Bone marrow (tissue), 2 donors: ENCODE measurements at regions not wholly inside any gene's neighbourhood (a gene's known extent, or its start where the extent isn't known, plus 50 kb on each side); places are given as distances from the start of the nearest gene placed in this dataset.

Source experiments
- DNase-seq, 2 donors: peaks; one replicate each; lab custom pipeline; 2025; lab: John Stamatoyannopoulos, UW

DNA sequence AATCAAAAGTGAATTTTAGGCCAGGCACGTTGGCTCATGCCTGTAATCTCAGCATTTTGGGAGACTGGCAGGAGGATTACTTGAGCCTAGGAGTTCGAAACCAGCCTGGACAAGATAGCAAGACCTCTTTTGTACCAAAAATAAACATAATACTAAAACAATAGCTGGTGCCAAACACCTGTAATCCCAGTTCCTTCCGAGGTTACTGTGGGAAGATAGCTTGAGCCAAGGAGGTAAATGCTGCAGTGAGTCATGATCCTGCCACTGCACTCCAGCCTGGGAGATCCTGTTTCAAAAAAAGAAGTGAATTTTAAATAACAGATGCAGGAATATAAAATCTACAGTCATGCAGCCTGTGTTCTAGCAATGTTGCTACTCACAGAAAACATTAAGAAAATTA lies 488.3 kb downstream of the PPARGC1A start:
- no peak for DNase-seq

DNA sequence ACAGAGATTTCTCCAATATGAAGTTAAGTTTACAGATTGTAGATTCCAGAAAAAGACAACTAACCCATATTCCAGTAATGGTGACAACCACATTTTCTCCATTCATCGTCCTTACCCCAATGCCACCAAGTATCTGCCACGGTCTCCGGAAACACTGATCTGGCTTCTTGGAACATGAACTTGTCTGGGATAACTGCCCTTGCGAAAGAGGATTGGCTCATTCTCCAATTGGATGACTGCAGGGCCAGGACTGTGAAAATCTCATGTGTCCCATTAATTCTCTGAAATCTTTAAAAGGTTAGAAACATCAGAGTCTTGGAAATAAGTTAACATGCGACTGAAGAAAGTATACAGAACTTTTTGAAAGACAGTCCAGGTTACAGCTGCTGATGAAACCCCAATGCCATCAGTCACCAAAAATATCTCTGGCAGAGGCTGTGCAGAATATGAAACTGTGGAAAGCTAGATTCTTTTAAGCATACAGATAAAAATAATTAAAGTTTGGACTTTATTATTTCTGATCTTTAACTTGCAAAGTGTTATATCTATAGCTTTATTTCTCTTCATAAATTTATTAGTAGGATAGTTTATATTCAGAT lies 496.9 kb downstream of the PPARGC1A start:
- no peak for DNase-seq

DNA sequence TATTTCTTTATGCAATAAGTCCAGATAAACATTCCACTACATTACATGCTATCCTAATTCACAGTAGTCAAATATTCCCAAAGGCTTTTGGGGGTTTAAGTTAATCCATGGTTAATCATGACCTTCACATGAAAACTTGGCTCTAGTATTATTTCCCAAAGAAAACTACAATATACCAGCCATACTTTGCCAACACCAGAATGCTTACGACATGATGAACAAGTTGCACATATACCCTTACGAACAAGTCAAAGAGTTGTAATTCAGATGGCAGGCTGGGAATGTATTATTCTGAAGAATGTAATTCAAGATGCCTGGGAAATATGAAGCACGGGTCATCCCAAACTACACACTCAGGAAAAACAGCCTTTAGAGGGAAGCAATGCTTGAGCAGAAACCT lies 499.6 kb downstream of the PPARGC1A start:
- DNase-seq, result no peak

DNA sequence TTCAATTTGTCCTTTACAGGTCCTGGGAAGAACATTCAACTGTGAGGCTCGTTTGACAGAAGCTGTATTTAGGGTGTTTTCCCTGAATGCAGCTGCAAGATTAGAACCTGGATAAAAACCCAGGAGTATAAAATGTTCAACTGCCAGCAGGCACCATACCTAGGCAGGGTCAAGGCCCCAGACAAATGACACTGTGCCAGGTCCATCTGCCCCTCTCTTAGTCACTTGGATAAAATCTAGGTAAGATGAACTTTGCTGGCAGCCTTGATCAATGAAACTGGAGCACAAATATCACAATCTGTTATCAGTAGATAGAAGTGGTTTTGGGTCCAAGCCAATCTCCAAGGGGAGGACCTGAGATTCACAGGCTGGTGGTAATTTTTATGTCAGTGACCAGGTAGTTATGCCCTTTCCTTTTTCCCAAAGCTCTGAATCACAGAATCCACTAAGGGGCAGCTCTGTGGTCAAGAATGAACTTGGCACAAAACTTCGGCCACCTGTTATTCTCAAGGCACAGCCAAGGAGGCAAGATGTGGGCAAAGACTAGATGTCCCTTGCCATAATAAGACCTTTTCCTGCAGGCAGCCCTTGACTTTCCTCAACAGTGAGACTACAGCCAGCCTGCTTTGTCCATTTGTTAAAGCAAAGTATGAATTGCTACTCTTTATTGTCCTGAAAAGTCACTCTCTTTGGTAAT lies 501.0 kb downstream of the PPARGC1A start:
- no peak for DNase-seq

DNA sequence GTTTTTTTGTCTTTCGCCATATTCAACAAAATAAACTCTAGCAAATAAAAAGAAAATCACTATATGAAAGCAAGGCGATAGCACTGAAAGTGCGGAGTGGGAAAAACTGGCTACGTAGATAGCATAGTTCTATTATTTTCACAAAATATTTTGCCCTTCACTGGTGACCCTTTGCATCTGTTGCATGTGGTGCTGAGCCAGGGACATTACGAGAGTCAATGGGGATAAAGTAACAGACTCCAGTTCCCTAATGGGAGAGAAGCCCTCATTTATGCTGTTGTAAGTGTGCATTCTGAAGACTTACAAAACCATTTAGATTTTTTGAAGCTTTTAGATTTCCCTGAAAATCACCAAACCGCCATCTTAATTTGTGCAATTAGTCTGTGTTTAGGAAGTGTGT lies 501.6 kb downstream of the PPARGC1A start:
- DNase-seq, result no peak

DNA sequence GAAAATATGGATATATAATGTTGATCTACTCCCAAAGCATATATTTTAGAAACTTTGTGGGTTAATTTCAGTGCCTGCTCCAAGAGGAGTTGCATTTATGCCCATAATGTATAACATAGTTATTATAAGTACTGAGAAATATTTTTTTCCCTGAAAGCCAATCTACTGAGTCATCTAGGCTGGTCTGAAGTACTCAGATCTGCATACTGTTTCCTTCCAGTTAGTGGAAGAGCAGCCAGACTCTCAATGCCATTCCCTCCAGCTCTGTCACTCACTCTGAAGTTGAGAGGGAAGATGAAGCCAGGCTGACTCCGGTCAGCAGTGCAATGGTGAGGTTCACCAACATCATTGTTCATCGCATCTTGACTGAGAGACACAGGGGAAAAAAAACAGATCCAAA lies 505.1 kb downstream of the PPARGC1A start:
- no peak for DNase-seq

DNA sequence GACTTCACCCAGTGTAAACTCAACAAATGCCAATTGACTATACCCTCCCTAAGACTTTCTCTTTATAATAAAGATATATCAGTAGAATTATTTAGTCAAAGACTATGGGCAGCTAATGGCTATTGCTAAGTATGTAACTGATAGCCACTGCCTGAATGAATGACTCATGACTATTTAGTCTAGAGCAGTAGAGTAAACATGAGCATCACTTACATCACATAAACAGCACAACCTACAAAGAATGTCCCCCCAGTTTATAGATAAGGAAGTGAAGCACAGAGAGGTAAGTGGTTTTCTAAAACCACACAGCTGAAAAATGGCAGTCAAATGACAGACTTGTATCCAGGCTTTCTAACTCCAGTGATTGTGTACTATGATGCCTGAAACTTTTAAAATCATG lies 507.0 kb downstream of the PPARGC1A start:
- DNase-seq, result no peak

DNA sequence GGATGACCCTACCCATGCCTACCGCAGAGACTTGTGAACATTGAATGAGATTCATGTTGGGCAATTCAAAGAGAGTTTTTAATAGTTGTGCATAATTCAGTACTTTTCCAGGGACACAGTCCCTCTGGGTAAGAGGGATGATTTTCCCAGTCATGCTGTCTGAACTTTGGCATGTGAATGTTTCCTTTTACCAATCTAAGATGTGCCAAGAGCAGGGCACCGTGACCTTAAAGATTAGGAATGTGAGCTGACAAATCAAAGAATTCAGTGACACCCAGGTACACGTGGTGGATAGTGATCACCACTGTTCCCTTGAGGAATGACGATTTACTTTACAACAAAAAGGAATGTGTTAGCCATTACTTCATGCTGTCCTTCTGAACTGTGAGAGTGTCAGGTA lies 515.6 kb downstream of the PPARGC1A start:
- no peak for DNase-seq

DNA sequence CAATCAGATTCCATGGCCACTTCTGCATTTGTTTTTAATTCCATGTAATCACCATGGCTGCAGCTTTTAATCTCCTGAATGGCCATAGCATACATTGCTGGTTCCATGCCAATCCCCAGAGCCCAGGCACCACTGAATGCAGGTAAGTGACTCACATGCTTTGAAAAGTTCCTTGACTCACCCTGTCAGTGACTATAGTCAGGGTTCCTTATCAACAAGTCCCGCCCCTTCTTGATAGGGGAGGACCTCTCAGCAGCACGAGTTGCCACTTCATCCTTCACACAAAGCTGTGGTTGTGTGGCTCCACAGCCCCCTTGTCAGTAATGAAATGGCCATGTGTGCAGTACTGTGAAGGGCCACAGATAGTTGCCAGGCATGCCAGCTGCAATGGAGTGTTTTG lies 516.6 kb downstream of the PPARGC1A start:
- no peak for DNase-seq

DNA sequence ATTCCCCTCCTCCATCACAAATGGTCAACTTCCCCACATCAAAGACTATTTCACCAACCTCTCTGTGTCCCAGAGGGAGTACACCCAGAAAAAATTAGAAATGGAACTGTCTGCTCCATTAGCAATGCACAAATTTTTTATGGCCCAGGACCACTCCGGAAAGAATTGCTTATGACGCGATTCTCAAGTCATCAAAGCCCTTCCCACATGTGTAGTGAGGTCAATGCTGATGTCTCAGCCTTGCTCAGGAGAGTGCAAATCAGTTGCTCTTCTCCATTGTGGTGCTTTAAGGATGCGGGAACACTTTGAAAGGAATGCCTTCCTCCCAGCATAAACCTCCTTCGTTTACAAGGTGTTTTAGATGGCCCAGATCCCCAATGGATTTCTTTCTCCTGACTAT lies 518.3 kb downstream of the PPARGC1A start:
- no peak for DNase-seq

DNA sequence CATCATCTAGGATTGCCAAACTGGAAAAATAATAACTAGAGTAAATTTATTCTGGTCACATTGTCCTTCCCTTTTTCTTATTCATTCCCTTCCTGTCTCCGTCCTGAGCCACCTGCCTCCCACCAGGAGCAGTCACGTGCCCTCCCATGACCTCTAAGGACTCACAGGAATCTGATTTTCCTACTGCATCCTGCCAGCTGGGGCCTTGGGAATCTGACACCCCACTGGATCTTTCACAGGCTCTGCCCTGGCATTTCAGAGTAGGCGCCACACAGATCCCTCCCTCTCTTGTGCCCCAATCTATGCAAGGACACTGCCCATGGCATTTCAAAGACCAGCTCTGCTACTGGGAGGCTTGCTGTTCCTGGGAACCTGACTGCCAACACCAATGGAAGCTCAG lies 520.5 kb downstream of the PPARGC1A start:
- no peak for DNase-seq

DNA sequence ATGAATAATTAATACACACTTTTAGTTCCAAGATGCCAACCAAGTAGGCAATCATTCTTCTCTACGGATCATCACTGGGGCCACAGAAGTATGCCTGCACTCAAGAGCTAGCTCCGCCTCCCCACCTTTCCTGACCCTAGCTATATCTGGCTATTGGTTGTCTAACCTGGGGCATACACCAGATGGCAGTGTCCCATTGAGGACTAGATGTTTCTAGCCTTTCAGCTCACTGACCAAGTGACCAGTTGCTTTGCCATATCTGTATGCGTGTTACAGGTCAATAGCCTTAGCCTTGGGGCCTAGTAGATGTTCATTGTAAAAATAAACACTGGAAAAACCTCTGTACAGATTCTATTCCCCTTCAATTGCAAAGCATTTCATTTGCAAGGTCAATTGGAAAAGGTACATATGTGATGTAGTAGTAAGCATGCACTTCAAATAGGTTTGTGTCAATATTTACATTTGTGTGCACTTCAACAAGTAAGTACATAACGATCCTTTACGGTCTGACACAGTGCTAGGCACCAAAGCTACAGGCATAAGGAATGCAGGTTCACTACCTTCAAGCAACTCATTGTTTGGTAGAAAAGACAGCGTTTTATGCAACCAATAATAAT lies 521.7 kb downstream of the PPARGC1A start:
- no peak for DNase-seq

DNA sequence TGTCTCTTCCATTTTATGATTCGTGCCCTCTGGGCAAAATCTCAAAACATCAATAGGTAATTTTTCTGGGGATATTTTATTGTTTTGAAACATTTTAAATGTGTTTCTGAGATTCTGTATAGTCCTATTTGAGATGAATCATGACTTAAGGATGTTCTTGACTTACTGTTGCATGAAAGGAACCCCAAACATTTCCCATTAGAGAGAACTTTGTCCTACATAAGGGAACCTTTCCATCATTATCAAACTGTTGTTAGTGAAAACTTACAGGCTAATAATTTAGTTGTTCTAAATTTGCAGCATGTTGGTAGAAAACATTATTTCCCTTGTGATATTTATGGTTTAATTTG lies 523.3 kb downstream of the PPARGC1A start:
- DNase-seq, result no peak

DNA sequence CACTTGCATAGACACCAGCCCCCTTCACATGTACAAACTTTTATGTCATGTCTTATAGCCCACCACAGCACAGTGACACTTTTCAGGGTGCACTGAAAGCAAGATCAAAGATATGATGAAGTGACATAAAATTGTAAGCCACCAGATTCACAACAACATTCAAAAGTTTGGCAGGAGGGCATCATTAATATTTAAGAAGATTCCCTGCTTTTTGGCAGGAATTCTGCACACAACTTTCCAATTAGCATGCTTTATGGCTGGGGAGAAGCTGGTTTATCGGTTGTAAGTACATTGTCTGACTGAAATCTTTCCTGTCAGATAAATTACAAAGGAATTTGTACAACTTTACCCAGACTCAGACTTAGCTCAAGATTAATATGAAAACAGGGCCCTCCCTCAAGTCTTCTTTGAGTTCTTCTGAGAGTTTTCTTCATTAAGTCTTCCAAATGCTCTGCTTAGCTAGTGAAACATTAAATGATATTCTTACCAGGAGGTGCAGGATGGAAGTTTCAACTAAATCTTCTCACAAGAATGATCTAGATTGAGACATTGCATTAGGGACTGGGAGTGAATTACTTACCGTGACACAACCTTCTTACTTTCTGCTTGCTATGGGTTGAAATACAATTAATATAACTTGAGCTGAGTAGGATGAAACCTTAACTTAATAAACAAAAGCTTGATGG lies 523.8 kb downstream of the PPARGC1A start:
- no peak for DNase-seq

DNA sequence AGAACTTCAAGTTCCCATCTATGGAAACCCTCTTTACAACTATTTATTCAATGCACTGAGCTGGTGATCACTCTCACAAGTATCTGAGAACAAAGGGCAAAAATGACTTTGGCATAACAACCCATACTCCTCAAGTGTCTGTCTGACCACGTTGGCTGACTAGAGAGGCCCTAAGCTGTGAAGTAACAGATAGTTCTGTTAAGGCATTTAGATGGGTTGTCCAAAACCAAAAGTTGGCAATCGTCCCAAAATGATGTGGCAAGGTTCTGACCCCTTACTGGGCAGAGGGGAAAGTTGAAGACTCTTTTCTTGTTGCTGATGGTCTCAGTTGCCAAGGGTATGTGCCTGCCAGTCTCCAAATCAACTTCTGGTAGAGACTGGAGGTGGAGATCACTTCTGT lies 524.8 kb downstream of the PPARGC1A start:
- DNase-seq, result no peak

DNA sequence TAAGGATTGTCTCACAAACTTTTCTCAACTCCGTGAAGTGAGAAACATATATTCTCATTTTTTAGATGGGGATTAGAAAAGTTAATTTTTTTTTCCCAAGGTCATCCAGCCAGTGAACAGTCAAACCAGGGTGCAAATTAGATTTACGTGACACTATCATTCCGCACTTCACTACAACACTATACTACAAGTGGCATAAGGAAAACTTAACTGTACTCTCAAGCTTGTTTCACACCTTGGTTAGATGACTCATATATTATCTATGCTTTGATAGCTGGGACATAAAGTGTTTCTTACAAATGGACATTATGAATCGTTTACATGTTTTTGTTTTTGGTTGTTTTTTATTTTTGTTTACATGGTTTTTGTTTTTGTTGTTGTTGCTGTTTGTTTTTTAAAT lies 525.7 kb downstream of the PPARGC1A start:
- DNase-seq, result no peak

DNA sequence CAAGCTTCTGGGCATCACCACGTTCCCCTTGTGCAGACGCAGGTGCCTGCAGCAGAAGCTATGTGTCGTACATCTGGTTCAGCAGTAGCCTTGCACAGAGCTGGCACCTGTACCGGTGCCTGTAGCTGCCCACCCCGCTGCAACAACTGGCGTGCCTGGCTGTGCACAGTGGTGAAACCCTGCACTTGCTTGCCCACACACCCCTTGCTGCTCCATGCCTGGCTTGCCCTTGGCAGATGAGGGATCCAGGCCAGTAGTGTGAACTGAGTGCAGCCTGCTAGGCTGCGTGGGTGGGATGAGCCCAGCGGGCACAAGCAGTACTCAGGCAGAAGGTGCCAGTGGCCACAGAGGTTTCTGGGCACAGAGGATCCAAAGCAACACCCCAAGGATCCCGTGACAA lies 528.4 kb downstream of the PPARGC1A start:
- DNase-seq, result no peak

DNA sequence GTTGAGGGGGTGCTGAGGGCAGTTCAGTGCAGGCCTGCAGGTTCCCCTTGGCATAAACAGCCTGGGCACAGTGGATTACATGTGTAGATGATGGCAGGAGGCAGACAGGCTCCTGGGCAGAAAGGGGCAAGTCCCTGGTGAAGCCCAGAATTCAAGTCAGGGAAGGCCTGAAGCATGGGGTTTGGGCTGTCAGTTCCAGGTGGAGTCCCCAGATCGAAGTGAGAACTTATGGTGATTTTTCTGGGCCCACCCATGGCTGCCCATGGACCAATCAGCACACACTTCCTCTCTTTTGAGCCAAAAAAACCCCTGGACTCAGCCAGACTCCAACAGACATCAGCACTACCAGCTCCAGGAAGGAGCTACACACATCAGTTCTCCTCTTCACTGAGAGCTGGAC lies 529.1 kb downstream of the PPARGC1A start:
- DNase-seq, result no peak

DNA sequence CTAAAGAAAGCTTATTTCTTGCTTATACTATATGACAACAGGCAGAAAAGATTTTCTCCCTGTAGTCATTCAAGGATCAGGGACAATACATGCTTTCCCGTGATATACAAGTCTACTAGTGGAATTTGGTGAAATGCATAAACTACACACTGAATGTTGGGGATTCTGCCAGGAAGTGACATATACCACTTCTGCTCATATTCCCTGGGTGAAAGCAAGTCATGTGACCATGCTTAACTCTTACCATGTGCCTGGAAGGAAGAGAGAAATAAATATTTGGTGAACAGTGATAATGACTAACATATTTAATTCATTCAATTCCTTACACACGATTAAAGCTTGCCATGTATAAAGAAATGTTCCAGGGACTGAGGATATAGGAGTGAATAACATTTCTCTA lies 534.6 kb downstream of the PPARGC1A start:
- DNase-seq, result no peak

DNA sequence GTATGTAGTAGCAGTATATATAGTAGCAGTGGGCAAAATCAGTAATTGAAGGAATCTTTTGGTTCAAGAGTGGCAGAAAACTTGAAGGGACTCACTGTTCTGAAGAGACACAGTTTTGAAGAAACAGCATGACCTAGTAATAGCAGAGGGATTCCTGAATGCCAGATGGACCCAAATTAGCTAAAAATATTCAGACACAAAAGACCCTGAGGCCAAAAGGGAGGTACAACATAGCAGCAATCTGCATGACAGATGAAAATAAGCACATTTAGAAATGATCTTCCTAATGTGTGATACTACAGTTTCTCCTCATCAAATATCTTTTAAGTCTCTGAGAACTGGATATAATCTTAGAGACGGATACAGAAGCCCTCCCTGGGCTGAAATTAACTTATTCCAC lies 536.6 kb downstream of the PPARGC1A start:
- DNase-seq, result no peak

DNA sequence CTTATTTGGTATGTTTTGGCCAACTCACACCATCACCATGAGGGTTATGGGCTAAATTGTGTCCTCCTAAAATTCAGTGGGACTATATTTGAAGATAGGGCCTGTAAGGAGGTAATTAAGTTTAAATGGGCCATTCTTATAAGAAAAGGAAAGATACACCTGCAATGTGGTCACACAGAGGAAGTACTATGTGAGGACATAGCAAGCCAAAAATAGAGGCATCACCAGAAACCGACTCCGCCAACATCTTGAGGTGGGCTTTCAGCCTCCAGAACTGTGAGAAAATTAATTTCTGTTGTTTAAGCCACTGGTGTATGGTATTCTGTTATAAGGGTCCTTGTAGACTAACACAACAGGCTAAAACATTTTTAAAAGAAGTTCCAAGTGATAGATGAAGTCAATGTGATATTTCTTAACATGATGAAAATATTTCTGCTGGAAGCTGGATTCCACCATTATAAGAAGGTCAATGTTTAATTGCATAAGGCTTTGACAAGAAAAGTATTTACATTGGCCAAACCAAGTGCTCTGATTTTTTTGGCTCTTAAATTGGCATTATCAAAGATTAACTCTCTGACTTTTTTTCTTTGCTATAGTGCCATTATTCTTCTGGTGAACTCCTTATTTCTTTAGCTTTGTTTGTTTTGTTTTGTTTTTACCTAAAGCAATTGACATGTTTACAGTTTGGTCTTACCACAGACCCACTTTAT lies 540.9 kb downstream of the PPARGC1A start:
- no peak for DNase-seq

DNA sequence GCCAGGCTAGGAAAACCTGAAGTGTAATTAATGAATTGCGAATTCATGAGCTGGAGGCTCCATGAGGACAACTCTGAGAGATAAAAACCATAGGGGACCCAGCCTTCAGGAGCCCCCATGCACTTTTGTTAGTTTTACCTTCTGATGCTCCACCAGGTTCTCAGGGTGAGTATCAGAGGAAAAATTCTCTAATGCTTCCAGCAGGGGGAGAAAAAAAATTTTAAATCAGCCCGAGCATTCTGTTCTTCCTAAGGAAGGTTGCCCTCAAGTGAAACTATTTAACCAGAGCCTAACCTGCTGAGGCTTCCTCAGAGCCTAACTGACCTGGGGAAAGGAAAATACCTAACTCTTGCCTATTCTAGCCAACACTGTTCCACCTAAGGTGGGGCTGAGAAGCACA lies 552.6 kb downstream of the PPARGC1A start:
- DNase-seq, result no peak
